ENCODE measurements at regions not wholly inside any gene's neighbourhood (a gene's known extent, or its start where the extent isn't known, plus 50 kb on each side); places are given as distances from the start of the nearest gene placed in this dataset.

DNA sequence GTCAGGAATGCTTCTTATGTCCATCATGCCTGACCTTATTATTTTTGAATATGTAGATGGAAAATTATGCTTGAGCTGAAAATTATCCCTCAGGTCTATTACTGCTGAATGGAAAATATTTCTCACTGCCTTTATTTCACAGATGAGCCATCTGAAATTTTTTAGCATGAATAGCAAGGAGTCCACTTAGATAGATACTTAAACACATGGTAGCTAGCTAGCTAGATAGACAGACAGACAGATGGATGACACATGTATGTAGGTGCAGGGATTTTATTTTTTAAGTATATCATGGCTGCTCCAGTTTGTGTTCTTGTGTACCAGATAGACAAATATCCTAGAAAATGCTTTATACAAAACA is 645.0 kb downstream of the MMUT start:
- TF ChIP-seq, protein P1, sequence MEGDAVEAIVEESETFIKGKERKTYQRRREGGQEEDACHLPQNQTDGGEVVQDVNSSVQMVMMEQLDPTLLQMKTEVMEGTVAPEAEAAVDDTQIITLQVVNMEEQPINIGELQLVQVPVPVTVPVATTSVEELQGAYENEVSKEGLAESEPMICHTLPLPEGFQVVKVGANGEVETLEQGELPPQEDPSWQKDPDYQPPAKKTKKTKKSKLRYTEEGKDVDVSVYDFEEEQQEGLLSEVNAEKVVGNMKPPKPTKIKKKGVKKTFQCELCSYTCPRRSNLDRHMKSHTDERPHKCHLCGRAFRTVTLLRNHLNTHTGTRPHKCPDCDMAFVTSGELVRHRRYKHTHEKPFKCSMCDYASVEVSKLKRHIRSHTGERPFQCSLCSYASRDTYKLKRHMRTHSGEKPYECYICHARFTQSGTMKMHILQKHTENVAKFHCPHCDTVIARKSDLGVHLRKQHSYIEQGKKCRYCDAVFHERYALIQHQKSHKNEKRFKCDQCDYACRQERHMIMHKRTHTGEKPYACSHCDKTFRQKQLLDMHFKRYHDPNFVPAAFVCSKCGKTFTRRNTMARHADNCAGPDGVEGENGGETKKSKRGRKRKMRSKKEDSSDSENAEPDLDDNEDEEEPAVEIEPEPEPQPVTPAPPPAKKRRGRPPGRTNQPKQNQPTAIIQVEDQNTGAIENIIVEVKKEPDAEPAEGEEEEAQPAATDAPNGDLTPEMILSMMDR (IDR thresholded peaks at IDR 0.05; ENCODE audit: low read depth, low read length, missing control alignments): no peak
- H3K4me3 ChIP-seq (replicated peaks; ENCODE audit: low read depth, low read length): no peak overlapping the region
- DNase-seq (ENCODE audit: extremely low read depth, low read depth): no peak

DNA sequence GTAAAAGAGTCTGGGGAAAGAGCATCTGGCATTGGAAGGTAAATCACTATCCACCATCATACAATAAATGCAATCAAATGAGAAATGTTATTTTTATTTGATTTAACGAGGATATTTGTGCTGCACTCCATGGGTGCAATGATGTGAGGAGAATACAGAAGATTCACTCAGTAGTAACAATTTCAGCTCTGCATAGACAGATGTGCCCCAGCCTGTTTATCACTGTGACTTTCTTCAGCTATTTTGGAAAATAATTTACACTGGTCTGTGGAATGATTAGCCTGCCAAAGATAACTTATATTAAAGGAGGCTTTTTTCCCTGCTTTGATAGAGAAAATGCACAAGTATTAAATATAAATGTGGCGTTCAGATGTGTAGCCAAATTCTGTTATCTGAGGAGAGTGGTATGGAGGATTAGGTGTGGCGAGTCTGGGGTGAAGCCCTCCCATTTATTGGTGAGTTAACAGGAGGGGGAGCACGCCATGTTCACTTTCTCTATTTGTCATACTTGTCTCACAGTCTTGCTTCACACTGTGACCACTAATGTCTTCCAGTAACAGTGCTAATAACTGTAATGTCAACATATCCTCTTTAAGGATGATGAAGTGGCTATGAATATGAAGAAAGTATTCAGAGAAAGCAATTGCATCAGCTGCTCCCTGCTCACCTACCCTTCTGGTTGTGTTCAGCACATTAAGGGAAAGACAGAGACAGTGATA is 645.6 kb downstream of the MMUT start:
- DNase-seq (ENCODE audit: extremely low read depth, low read depth): no peak
- TF ChIP-seq, protein P1 (IDR thresholded peaks at IDR 0.05; ENCODE audit: low read depth, low read length, missing control alignments): no peak
- no peak overlapping the region for H3K4me3 ChIP-seq (replicated peaks; ENCODE audit: low read depth, low read length)

DNA sequence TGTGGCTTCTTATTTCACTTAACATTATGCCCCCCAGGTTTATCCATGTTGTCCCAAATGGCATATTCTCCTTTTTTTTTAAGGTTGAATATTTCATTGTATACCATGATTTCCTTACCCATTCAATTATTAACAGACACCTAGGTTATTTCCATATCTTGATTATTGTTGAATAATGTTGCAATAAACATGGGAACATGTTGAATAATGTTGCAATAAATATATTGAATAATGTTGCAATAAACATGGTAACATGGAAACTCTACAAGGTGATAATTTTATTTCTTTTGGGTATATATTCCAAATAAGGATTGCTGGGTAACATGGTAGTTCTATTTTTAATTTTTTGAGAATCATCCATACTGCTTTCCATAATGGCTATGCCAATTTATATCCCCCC is 648.1 kb downstream of the MMUT start:
- H3K4me3 ChIP-seq (replicated peaks; ENCODE audit: low read depth, low read length): no peak overlapping the region
- DNase-seq (ENCODE audit: extremely low read depth, low read depth): no peak
- TF ChIP-seq, protein P1 (IDR thresholded peaks at IDR 0.05; ENCODE audit: low read depth, low read length, missing control alignments): no peak

DNA sequence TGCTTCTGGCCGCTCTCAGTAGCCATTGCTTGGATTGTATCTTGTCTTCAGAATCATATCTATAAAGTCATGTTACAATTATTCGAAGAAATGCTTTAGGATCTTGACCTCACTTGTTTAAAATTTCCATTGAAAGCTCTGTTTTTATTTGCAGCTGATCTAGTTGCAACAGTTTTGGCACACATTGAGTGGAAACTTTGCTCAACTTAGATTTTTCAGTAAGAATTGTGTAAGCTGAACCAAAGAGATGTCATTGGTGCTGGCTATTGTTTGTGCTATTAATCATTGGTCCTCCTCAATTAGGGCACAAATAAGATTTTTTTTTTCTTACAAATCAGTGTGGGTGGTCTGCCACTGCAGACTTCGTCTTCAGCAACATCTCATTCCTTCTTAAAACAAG is 649.2 kb downstream of the MMUT start:
- DNase-seq (ENCODE audit: extremely low read depth, low read depth): no peak
- TF ChIP-seq, protein P1 (IDR thresholded peaks at IDR 0.05; ENCODE audit: low read depth, low read length, missing control alignments): no peak
- H3K4me3 ChIP-seq (replicated peaks; ENCODE audit: low read depth, low read length): no peak overlapping the region

DNA sequence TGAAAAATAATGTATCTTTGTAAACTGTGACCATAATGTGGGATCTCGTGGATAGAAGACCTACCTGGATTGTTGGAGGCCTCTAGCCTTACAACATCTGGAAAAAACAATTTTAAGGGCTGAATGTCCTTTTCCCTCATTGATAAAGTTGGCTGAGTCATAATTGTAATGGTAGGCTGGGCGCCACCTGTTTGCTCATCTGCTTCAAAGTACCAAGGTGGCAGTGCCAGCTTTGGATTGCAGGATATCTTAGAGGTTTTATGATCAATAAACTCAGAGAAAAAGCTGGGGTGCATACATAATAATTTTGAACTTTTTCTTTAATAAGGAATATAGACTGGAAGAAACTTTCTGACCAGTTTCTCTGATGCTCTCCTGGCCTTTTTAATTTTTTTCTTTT is 653.4 kb downstream of the MMUT start:
- TF ChIP-seq, protein P1 (IDR thresholded peaks at IDR 0.05; ENCODE audit: low read depth, low read length, missing control alignments): no peak
- H3K4me3 ChIP-seq (replicated peaks; ENCODE audit: low read depth, low read length): no peak overlapping the region

DNA sequence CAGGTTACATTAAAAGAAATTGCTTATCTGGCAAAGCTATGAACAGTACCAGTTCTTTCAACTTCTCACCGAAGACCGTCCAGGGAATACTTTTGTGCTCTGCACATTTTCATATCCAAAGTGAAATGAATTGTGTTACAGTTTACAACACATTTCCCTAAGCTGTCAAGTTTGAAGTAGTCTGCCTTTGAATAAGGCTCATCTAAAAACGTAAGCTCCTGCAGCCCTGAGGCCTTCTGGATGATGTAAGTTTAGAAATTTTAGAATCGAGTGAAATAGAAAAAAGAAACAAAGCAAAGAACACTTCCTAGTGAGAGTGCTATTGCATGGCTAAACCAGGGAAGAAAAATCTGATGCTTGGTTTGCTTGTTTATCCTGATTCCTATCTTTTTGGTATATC is 653.8 kb downstream of the MMUT start:
- no peak for DNase-seq (ENCODE audit: extremely low read depth, low read depth)
- no peak overlapping the region for H3K4me3 ChIP-seq (replicated peaks; ENCODE audit: low read depth, low read length)
- TF ChIP-seq, protein P1 (IDR thresholded peaks at IDR 0.05; ENCODE audit: low read depth, low read length, missing control alignments): no peak

More for the DNA sequence above, 653.4 kb downstream of the MMUT start:
- DNase-seq (ENCODE audit: extremely low read depth, low read depth): no peak

DNA sequence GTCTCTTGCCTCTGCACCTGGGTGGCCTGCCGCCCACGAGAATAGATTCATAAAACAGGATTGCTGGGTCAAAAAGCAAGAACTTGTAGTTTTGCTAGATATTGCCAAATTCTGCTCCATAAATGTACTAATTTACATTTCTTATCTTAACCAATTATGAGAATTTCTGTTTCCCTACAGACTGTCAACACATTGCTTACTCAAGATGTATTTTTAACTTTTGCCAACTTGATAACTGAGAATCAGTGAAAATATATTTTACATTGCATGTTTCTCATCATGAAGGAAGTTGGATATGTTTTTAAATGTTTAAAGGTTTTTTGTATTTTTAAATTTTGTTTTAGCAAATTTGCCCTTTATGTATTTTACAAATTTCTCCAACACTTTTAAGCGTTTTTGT is 664.8 kb downstream of the MMUT start:
- TF ChIP-seq, protein P1 (IDR thresholded peaks at IDR 0.05; ENCODE audit: low read depth, low read length, missing control alignments): no peak
- DNase-seq (ENCODE audit: extremely low read depth, low read depth): no peak
- H3K4me3 ChIP-seq (replicated peaks; ENCODE audit: low read depth, low read length): no peak overlapping the region
